ENCODE measurements at regions not wholly inside any gene's neighbourhood (a gene's known extent, or its start where the extent isn't known, plus 50 kb on each side); places are given as distances from the start of the nearest gene placed in this dataset.

- no peak for DNase-seq (ENCODE audit: low read depth in 2 of 2)
- TF ChIP-seq CTCF (IDR thresholded peaks at IDR 0.05; ENCODE audit: low read depth, low read length), result no peak
- H3K4me3 ChIP-seq (replicated peaks in 1 of 2; ENCODE audit: low read depth in 2 of 2, low read length in 2 of 2), result no peak overlapping the region
Observed at GRCh38 chr10:33095867-33096815, 138.1 kb upstream of the ITGB1 start.

GRCh38 chr10:33094263-33095051, 136.4 kb upstream of the ITGB1 start:
- DNase-seq (ENCODE audit: low read depth in 2 of 2), result no peak
- no peak for TF ChIP-seq CTCF (IDR thresholded peaks at IDR 0.05; ENCODE audit: low read depth, low read length)
- H3K4me3 ChIP-seq (replicated peaks in 1 of 2; ENCODE audit: low read depth in 2 of 2, low read length in 2 of 2), result no peak overlapping the region

- H3K4me3 ChIP-seq (replicated peaks in 1 of 2; ENCODE audit: low read depth in 2 of 2, low read length in 2 of 2), result no peak overlapping the region
- TF ChIP-seq CTCF (IDR thresholded peaks at IDR 0.05; ENCODE audit: low read depth, low read length), result no peak
- no peak for DNase-seq (ENCODE audit: low read depth in 2 of 2)
Observed at GRCh38 chr10:33093362-33093761, 135.3 kb upstream of the ITGB1 start.

- no peak for TF ChIP-seq CTCF (IDR thresholded peaks at IDR 0.05; ENCODE audit: low read depth, low read length)
- no peak for DNase-seq (ENCODE audit: low read depth in 2 of 2)
- no peak overlapping the region for H3K4me3 ChIP-seq (replicated peaks in 1 of 2; ENCODE audit: low read depth in 2 of 2, low read length in 2 of 2)
Observed at GRCh38 chr10:33092596-33092995, 134.6 kb upstream of the ITGB1 start.

- no peak overlapping the region for H3K4me3 ChIP-seq (replicated peaks in 1 of 2; ENCODE audit: low read depth in 2 of 2, low read length in 2 of 2)
- DNase-seq (ENCODE audit: low read depth in 2 of 2), result no peak
- no peak for TF ChIP-seq CTCF (IDR thresholded peaks at IDR 0.05; ENCODE audit: low read depth, low read length)
Observed at GRCh38 chr10:33091201-33091600, 133.2 kb upstream of the ITGB1 start.

- DNase-seq (ENCODE audit: low read depth in 2 of 2), result no peak
- TF ChIP-seq CTCF (IDR thresholded peaks at IDR 0.05; ENCODE audit: low read depth, low read length), result no peak
- H3K4me3 ChIP-seq (replicated peaks in 1 of 2; ENCODE audit: low read depth in 2 of 2, low read length in 2 of 2), result no peak overlapping the region
Observed at GRCh38 chr10:33088990-33089389, 131.0 kb upstream of the ITGB1 start.

All from cardiac fibroblast (primary cell).